ENCODE measurements at regions not wholly inside any gene's neighbourhood (a gene's known extent, or its start where the extent isn't known, plus 50 kb on each side); places are given as distances from the start of the nearest gene placed in this dataset.
"Not testable (repeated sequence)": the region's sequence is repeated elsewhere in the genome, so short reads cannot be mapped to it uniquely, and the experiment has no call there.

GRCh38 chr9:100639854-100640253 is 62.0 kb downstream of the CAVIN4 start:
- no peak for ATAC-seq
- Mint-ChIP-seq H3K9me3 (peaks cover 15% of the 10 kb centered on the region), H3K36me3 (peaks cover 19% of the 10 kb centered on the region), H3K27ac (no peak overlapping the region), H3K4me3 (no peak overlapping the region), H3K27me3 (peaks cover 13 to 57% of the 10 kb centered on the region in 2 donors), H3K4me1 (ENCODE audit: low read depth in 2 of 2) (no peaks in the 10 kb centered on the region)
- no peak for DNase-seq (ENCODE audit: low spot score)

- Mint-ChIP-seq H3K4me1 (ENCODE audit: low read depth in 2 of 2) (no peaks in the 10 kb centered on the region), H3K27ac (no peak overlapping the region), H3K9me3 (peaks cover 15% of the 10 kb centered on the region), H3K36me3 (peaks cover 16% of the 10 kb centered on the region), H3K4me3 (no peak overlapping the region), H3K27me3 (peaks cover 13 to 56% of the 10 kb centered on the region in 2 donors)
- ATAC-seq (no peak), DNase-seq (ENCODE audit: low spot score) (no peak)
These were observed 62.7 kb downstream of the CAVIN4 start for GRCh38 chr9:100640447-100641050.

- Mint-ChIP-seq H3K4me1 (ENCODE audit: low read depth in 2 of 2) (no peaks in the 10 kb centered on the region), H3K36me3 (peaks cover 16% of the 10 kb centered on the region), H3K27me3 (peaks cover 13 to 53% of the 10 kb centered on the region in 2 donors), H3K9me3 (peaks cover 15% of the 10 kb centered on the region), H3K27ac (no peak overlapping the region), H3K4me3 (no peak overlapping the region)
- DNase-seq (ENCODE audit: low spot score), result no peak
- no peak for ATAC-seq
These were observed 63.3 kb downstream of the CAVIN4 start for GRCh38 chr9:100641166-100641565.

- Mint-ChIP-seq H3K4me1 (ENCODE audit: low read depth in 2 of 2) (no peaks in the 10 kb centered on the region), H3K36me3 (peaks cover 4% of the 10 kb centered on the region), H3K9me3 (peaks cover 14% of the 10 kb centered on the region), H3K27ac (no peak overlapping the region), H3K4me3 (no peak overlapping the region), H3K27me3 (peaks cover 0 to 15% of the 10 kb centered on the region in 2 donors)
- no peak for ATAC-seq
- no peak for DNase-seq (ENCODE audit: low spot score)
These were observed 75.0 kb downstream of the CAVIN4 start for GRCh38 chr9:100652850-100653249.

GRCh38 chr9:100653643-100654334 is 75.9 kb downstream of the CAVIN4 start:
- Mint-ChIP-seq H3K36me3 (peaks cover 4% of the 10 kb centered on the region), H3K27me3 (peaks cover 0 to 15% of the 10 kb centered on the region in 2 donors), H3K4me1 (ENCODE audit: low read depth in 2 of 2) (no peaks in the 10 kb centered on the region), H3K27ac (no peak overlapping the region), H3K9me3 (peaks cover 14% of the 10 kb centered on the region), H3K4me3 (no peak overlapping the region)
- ATAC-seq, result no peak
- no peak for DNase-seq (ENCODE audit: low spot score)

GRCh38 chr9:100656851-100657250 is 79.0 kb downstream of the CAVIN4 start:
- not testable (repeated sequence) for ATAC-seq; H3K4me3 Mint-ChIP-seq; DNase-seq (ENCODE audit: low spot score); H3K27ac Mint-ChIP-seq; H3K36me3 Mint-ChIP-seq; H3K4me1 Mint-ChIP-seq (ENCODE audit: low read depth in 2 of 2)
- H3K9me3 Mint-ChIP-seq, result peaks cover 10% of the 10 kb centered on the region
- H3K27me3 Mint-ChIP-seq, result peaks cover 10 to 25% of the 10 kb centered on the region in 2 donors

GRCh38 chr9:100661668-100662067 is 83.8 kb downstream of the CAVIN4 start:
- peaks cover 10 to 19% of the 10 kb centered on the region in 2 donors for H3K27me3 Mint-ChIP-seq
- no peak for DNase-seq (ENCODE audit: low spot score)
- H3K4me3 Mint-ChIP-seq, result no peak overlapping the region
- no peak for ATAC-seq
- no peaks in the 10 kb centered on the region for H3K36me3 Mint-ChIP-seq
- no peaks in the 10 kb centered on the region for H3K4me1 Mint-ChIP-seq (ENCODE audit: low read depth in 2 of 2)
- H3K27ac Mint-ChIP-seq, result no peak overlapping the region
- H3K9me3 Mint-ChIP-seq, result peaks cover 3% of the 10 kb centered on the region

- Mint-ChIP-seq H3K4me3 (no peak overlapping the region), H3K27ac (no peak overlapping the region), H3K9me3 (peaks cover 3% of the 10 kb centered on the region), H3K4me1 (ENCODE audit: low read depth in 2 of 2) (no peaks in the 10 kb centered on the region), H3K27me3 (peaks cover 10 to 19% of the 10 kb centered on the region in 2 donors), H3K36me3 (no peaks in the 10 kb centered on the region)
- no peak for ATAC-seq
- no peak for DNase-seq (ENCODE audit: low spot score)
These were observed 84.2 kb downstream of the CAVIN4 start for GRCh38 chr9:100662122-100662521.

- Mint-ChIP-seq H3K4me3 (no peak overlapping the region), H3K4me1 (ENCODE audit: low read depth in 2 of 2) (no peaks in the 10 kb centered on the region), H3K27ac (no peak overlapping the region), H3K27me3 (peaks cover 6 to 17% of the 10 kb centered on the region in 2 donors), H3K36me3 (no peaks in the 10 kb centered on the region), H3K9me3 (peaks cover 3% of the 10 kb centered on the region)
- ATAC-seq, result peak in 1 of 2 donors; percentile 20
- no peak for DNase-seq (ENCODE audit: low spot score)
These were observed 89.6 kb downstream of the CAVIN4 start for GRCh38 chr9:100667448-100667847.

GRCh38 chr9:100668024-100668423 is 90.1 kb downstream of the CAVIN4 start:
- peaks cover 10 to 17% of the 10 kb centered on the region in 2 donors for H3K27me3 Mint-ChIP-seq
- H3K4me1 Mint-ChIP-seq (ENCODE audit: low read depth in 2 of 2), result no peaks in the 10 kb centered on the region
- no peaks in the 10 kb centered on the region for H3K36me3 Mint-ChIP-seq
- no peak overlapping the region for H3K27ac Mint-ChIP-seq
- DNase-seq (ENCODE audit: low spot score), result no peak
- no peak overlapping the region for H3K4me3 Mint-ChIP-seq
- no peak for ATAC-seq
- peaks cover 3% of the 10 kb centered on the region for H3K9me3 Mint-ChIP-seq

- peaks cover 10 to 28% of the 10 kb centered on the region in 2 donors for H3K27me3 Mint-ChIP-seq
- H3K9me3 Mint-ChIP-seq, result peaks cover 3% of the 10 kb centered on the region
- ATAC-seq (no peak), DNase-seq (ENCODE audit: low spot score) (no peak)
- no peaks in the 10 kb centered on the region for H3K4me1 Mint-ChIP-seq (ENCODE audit: low read depth in 2 of 2)
- no peaks in the 10 kb centered on the region for H3K36me3 Mint-ChIP-seq
- H3K4me3 Mint-ChIP-seq, result no peak overlapping the region
- no peak overlapping the region for H3K27ac Mint-ChIP-seq
These were observed 92.1 kb downstream of the CAVIN4 start for GRCh38 chr9:100669968-100670367.

GRCh38 chr9:100670719-100671118 is 92.8 kb downstream of the CAVIN4 start:
- no peak for DNase-seq (ENCODE audit: low spot score)
- peaks cover 10 to 28% of the 10 kb centered on the region in 2 donors for H3K27me3 Mint-ChIP-seq

GRCh38 chr9:100671898-100672297 is 94.0 kb downstream of the CAVIN4 start:
- Mint-ChIP-seq H3K27me3 (peaks cover 10 to 28% of the 10 kb centered on the region in 2 donors), H3K4me1 (ENCODE audit: low read depth in 2 of 2) (no peaks in the 10 kb centered on the region), H3K27ac (no peak overlapping the region), H3K4me3 (no peak overlapping the region), H3K9me3 (peaks cover 3% of the 10 kb centered on the region), H3K36me3 (no peaks in the 10 kb centered on the region)
- ATAC-seq (no peak), DNase-seq (ENCODE audit: low spot score) (no peak)

More at GRCh38 chr9:100670719-100671118, 92.8 kb downstream of the CAVIN4 start:
- Mint-ChIP-seq H3K4me1 (ENCODE audit: low read depth in 2 of 2) (no peaks in the 10 kb centered on the region), H3K27ac (no peak overlapping the region), H3K4me3 (no peak overlapping the region), H3K36me3 (no peaks in the 10 kb centered on the region), H3K9me3 (peaks cover 3% of the 10 kb centered on the region)
- ATAC-seq, result no peak

- Mint-ChIP-seq H3K36me3 (no peaks in the 10 kb centered on the region), H3K9me3 (no peaks in the 10 kb centered on the region), H3K27me3 (peaks cover 10 to 32% of the 10 kb centered on the region in 2 donors), H3K27ac (no peak overlapping the region), H3K4me1 (ENCODE audit: low read depth in 2 of 2) (no peaks in the 10 kb centered on the region), H3K4me3 (no peak overlapping the region)
- no peak for ATAC-seq
- no peak for DNase-seq (ENCODE audit: low spot score)
These were observed 95.4 kb downstream of the CAVIN4 start for GRCh38 chr9:100673249-100673648.
